Bronchial epithelial cell (primary cell): ENCODE measurements at regions not wholly inside any gene's neighbourhood (a gene's known extent, or its start where the extent isn't known, plus 50 kb on each side); places are given as distances from the start of the nearest gene placed in this dataset.
"Not testable (repeated sequence)": the region's sequence is repeated elsewhere in the genome, so short reads cannot be mapped to it uniquely, and the experiment has no call there.

ENCODE experiments used
- DNase-seq: peaks from one replicate; pipeline ENCODE4 v3.0.0-alpha.2; 2010; ENCODE audit warnings: low read depth
- FAIRE-seq: peaks from 2 replicates; lab custom pipeline; 2011; peaks lifted over from hg19 to GRCh38; lab: Jason Lieb, UNC
- H3K27me3 ChIP-seq: 2 replicates; pipeline ENCODE4 v1.5.1; 2011; ENCODE audit warnings: low read length; ENCODE audit not compliant: control insufficient read depth, insufficient read depth
- H3K36me3 ChIP-seq: 2 replicates; pipeline ENCODE4 v1.5.1; 2011; ENCODE audit warnings: low read length; ENCODE audit not compliant: control insufficient read depth, insufficient read depth
- H3K4me3 ChIP-seq: 2 replicates; pipeline ENCODE4 v1.5.1; 2011; ENCODE audit warnings: mild to moderate bottlenecking, low read depth, low read length, control low read depth
- TF ChIP-seq, protein P1 (sequence below): IDR thresholded peaks from 2 replicates; pipeline ENCODE4 v1.5.1; 2011; ENCODE audit warnings: mild to moderate bottlenecking, moderate library complexity, low read length, control low read depth, inconsistent platforms; ENCODE audit not compliant: insufficient read depth, severe bottlenecking

GRCh38 chr17:22268912-22269220, 576.5 kb downstream of the KCNJ18 start:
- DNase-seq (no peak), FAIRE-seq (no peak)
- TF ChIP-seq, protein P1, sequence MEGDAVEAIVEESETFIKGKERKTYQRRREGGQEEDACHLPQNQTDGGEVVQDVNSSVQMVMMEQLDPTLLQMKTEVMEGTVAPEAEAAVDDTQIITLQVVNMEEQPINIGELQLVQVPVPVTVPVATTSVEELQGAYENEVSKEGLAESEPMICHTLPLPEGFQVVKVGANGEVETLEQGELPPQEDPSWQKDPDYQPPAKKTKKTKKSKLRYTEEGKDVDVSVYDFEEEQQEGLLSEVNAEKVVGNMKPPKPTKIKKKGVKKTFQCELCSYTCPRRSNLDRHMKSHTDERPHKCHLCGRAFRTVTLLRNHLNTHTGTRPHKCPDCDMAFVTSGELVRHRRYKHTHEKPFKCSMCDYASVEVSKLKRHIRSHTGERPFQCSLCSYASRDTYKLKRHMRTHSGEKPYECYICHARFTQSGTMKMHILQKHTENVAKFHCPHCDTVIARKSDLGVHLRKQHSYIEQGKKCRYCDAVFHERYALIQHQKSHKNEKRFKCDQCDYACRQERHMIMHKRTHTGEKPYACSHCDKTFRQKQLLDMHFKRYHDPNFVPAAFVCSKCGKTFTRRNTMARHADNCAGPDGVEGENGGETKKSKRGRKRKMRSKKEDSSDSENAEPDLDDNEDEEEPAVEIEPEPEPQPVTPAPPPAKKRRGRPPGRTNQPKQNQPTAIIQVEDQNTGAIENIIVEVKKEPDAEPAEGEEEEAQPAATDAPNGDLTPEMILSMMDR: no peak
- no peak overlapping the region for H3K4me3 ChIP-seq
- no peaks in the 10 kb centered on the region for H3K36me3 ChIP-seq
- H3K27me3 ChIP-seq: no peaks in the 10 kb centered on the region

DNA sequence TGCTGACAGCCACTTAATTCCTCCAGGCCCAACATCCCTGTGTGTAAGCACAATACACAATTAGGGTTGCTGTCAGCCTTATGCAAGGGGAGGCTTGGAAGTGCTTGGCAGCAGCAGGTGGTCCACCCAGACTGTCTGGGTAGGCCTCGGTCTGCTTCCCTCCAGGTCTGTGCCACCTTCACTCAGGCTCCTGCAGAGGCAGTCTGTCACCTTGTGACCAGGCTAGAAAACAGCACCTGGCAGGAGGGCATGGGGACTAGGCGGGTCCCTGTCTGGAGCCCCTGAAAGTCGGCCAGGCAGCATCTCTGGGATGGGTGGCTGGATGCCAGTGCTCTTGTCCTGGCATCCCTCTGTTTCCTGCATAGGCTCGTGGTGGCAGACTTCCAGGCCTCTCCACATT, 578.1 kb downstream of the KCNJ18 start:
- TF ChIP-seq, protein P1: no peak
- DNase-seq: no peak
- FAIRE-seq: peak; percentile 47
- Histone ChIP-seq H3K36me3 (no peaks in the 10 kb centered on the region), H3K4me3 (no peak overlapping the region), H3K27me3 (no peaks in the 10 kb centered on the region)

GRCh38 chr17:22270809-22271208, 578.5 kb downstream of the KCNJ18 start:
- not testable (repeated sequence) for H3K4me3 ChIP-seq, DNase-seq, FAIRE-seq, H3K36me3 ChIP-seq, H3K27me3 ChIP-seq

GRCh38 chr17:22272363-22273146, 580.2 kb downstream of the KCNJ18 start:
- Histone ChIP-seq H3K36me3 (no peaks in the 10 kb centered on the region), H3K27me3 (no peaks in the 10 kb centered on the region), H3K4me3 (no peak overlapping the region)
- DNase-seq (no peak), FAIRE-seq (no peak)
- TF ChIP-seq, protein P1: no peak

DNA sequence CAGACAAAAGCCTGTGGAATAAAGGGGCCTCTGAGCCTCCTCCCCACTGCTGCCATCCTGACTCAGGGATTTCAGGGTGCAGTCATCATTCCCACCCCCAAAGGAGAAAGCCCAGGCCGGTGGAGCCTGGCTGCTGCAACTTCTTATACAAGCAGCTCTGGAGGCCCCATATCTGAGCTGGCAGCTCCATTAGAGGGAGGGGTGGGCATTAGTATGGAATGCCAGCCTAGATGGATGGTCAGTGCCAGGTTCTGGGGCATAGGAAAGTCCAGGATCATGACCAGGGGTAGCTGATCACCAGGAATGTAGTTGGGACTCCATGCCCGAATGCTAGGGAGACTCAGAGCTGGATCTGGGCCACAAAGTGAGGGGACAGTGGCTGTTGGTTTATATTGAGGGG, 581.0 kb downstream of the KCNJ18 start:
- DNase-seq (no peak), FAIRE-seq (no peak)
- no peak overlapping the region for H3K4me3 ChIP-seq
- no peaks in the 10 kb centered on the region for H3K27me3 ChIP-seq
- no peaks in the 10 kb centered on the region for H3K36me3 ChIP-seq
- TF ChIP-seq, protein P1: no peak

DNA sequence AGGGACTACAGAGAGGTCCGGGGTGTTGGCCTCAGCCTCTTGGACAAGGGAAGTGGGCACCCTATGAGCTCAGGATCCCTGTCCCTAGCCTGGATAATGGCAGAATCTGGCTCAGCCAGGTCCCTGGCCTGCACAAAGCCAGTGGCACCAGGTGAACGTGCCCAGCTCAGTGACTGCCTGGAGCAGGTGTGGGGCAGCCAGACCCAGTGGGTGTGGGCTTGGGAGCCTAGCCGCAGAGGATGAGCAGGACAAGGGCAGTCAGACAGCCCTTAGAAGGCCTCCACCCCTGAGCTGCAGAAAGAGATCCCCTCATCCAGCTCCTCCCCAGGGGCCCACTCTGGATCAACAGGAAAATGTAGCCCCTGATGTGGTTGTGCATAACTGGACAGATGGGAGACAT, 585.3 kb downstream of the KCNJ18 start:
- TF ChIP-seq, protein P1: no peak
- no peak for FAIRE-seq
- Histone ChIP-seq H3K4me3 (no peak overlapping the region), H3K27me3 (no peaks in the 10 kb centered on the region), H3K36me3 (no peaks in the 10 kb centered on the region)
- no peak for DNase-seq
